Esophagus squamous epithelium (tissue), 4 donors: ENCODE measurements at regions not wholly inside any gene's neighbourhood (a gene's known extent, or its start where the extent isn't known, plus 50 kb on each side); places are given as distances from the start of the nearest gene placed in this dataset.

ENCODE experiments used
- CTCF ChIP-seq, 6 experiments: fragments of 450-650 bp in 4 of 6; fragments of 200-600 bp in 2 of 6; sonication (generic) in 2 of 6; IDR thresholded peaks; one replicate each; pipeline ENCODE4 v1.5.1; 2016 to 2019; ENCODE audit warnings: antibody characterized with exemption in 6 of 6, mild to moderate bottlenecking in 4 of 6, moderate library complexity in 4 of 6
- POLR2A ChIP-seq, 4 donors: fragments of 450-650 bp; IDR thresholded peaks; one replicate each; pipeline ENCODE4 v1.6.1; 2017; ENCODE audit warnings: antibody characterized with exemption in 4 of 4, mild to moderate bottlenecking in 4 of 4, moderate library complexity in 3 of 4

GRCh38 chr1:162937716-162938395 is 76.9 kb upstream of the CCDC190 start:
- TF ChIP-seq CTCF (IDR thresholded peaks at IDR 0.05) (no peak), POLR2A (IDR thresholded peaks at IDR 0.05) (no peak)
